Mesenchymal stem cell (in vitro differentiated cells and primary cell): ENCODE measurements at regions not wholly inside any gene's neighbourhood (a gene's known extent, or its start where the extent isn't known, plus 50 kb on each side); places are given as distances from the start of the nearest gene placed in this dataset.

Source experiments
- DNase-seq: peaks from one replicate; pipeline ENCODE4 v3.0.0-alpha.2; 2013
- H2AFZ ChIP-seq: one replicate; pipeline ENCODE4 v1.6.1; 2013; ENCODE audit warnings: low read depth, mild to moderate bottlenecking, control low read depth, inconsistent platforms, low read length, moderate library complexity
- H2AK5ac ChIP-seq: 2 replicates; pipeline ENCODE4 v1.6.1; 2013; ENCODE audit warnings: low read length, moderate library complexity, mild to moderate bottlenecking, inconsistent platforms; ENCODE audit not compliant: severe bottlenecking
- H2BK120ac ChIP-seq: one replicate; pipeline ENCODE4 v1.6.1; 2013; ENCODE audit warnings: low read depth, mild to moderate bottlenecking, inconsistent platforms, low read length, moderate library complexity
- H2BK12ac ChIP-seq, 2 experiments: one replicate each; pipeline ENCODE4 v1.6.1; 2013; ENCODE audit warnings: inconsistent platforms in 2 of 2, low read length in 2 of 2, mild to moderate bottlenecking in 2 of 2, moderate library complexity in 2 of 2, control low read depth in 1 of 2
- H2BK15ac ChIP-seq: one replicate; pipeline ENCODE4 v1.6.1; 2013; ENCODE audit warnings: mild to moderate bottlenecking, low read depth, inconsistent platforms; ENCODE audit not compliant: poor library complexity, severe bottlenecking
- H2BK5ac ChIP-seq: 2 replicates; pipeline ENCODE4 v1.6.1; 2013; ENCODE audit warnings: low read depth, mild to moderate bottlenecking, low read length, control low read depth, inconsistent platforms; ENCODE audit not compliant: poor library complexity, severe bottlenecking
- H3K14ac ChIP-seq, 2 experiments: one replicate each; pipeline ENCODE4 v1.6.1; 2013; ENCODE audit warnings: inconsistent platforms in 2 of 2, low read length in 2 of 2, control low read depth in 1 of 2, mild to moderate bottlenecking in 1 of 2, moderate library complexity in 1 of 2
- H3K18ac ChIP-seq, 2 experiments: one replicate each; pipeline ENCODE4 v1.6.1; 2013; ENCODE audit warnings: inconsistent platforms in 2 of 2, low read length in 2 of 2, control low read depth in 1 of 2, low read depth in 1 of 2, mild to moderate bottlenecking in 1 of 2
- H3K23ac ChIP-seq, 2 experiments: one replicate each; pipeline ENCODE4 v1.6.1; 2013; ENCODE audit warnings: inconsistent platforms in 2 of 2, low read length in 2 of 2, mild to moderate bottlenecking in 2 of 2, moderate library complexity in 2 of 2, control low read depth in 1 of 2
- H3K27ac ChIP-seq: 2 replicates; pipeline ENCODE4 v1.5.1; 2013; ENCODE audit warnings: mild to moderate bottlenecking, moderate library complexity, low read length, control low read depth, inconsistent platforms; ENCODE audit not compliant: poor library complexity, severe bottlenecking
- H3K27me3 ChIP-seq, 2 experiments: 2 replicates each; pipeline versions ENCODE4 v1.6.1 to v1.7.0; 2013; ENCODE audit warnings: low read length in 2 of 2, mild to moderate bottlenecking in 2 of 2, moderate library complexity in 2 of 2, control low read depth in 1 of 2, inconsistent platforms in 1 of 2; ENCODE audit not compliant: control insufficient read depth in 1 of 2, insufficient read depth in 1 of 2
- H3K36me3 ChIP-seq, 2 experiments: 2 replicates each; pipeline versions ENCODE4 v1.6.1 to v1.7.0; 2013; ENCODE audit warnings: low read length in 2 of 2, control low read depth in 1 of 2, inconsistent platforms in 1 of 2, low read depth in 1 of 2, mild to moderate bottlenecking in 1 of 2; ENCODE audit not compliant: insufficient read depth in 2 of 2, control insufficient read depth in 1 of 2
- H3K4ac ChIP-seq, 2 experiments: one replicate each; pipeline ENCODE4 v1.6.1; 2013; ENCODE audit warnings: inconsistent platforms in 2 of 2, low read length in 2 of 2, mild to moderate bottlenecking in 2 of 2, moderate library complexity in 2 of 2, control low read depth in 1 of 2, low read depth in 1 of 2
- H3K4me1 ChIP-seq: 2 replicates; pipeline ENCODE4 v1.6.1; 2013; ENCODE audit warnings: low read depth, low read length, control low read depth; ENCODE audit not compliant: control insufficient read depth, insufficient read depth
- H3K4me2 ChIP-seq: 2 replicates; pipeline ENCODE4 v1.6.1; 2013; ENCODE audit warnings: low read length, mild to moderate bottlenecking, inconsistent platforms; ENCODE audit not compliant: poor library complexity, severe bottlenecking
- H3K4me3 ChIP-seq, 2 experiments: 2 replicates each; pipeline versions ENCODE4 v1.5.1 to v1.7.0; 2013; ENCODE audit warnings: low read length in 2 of 2, mild to moderate bottlenecking in 2 of 2, control low read depth in 1 of 2, low read depth in 1 of 2; ENCODE audit not compliant: insufficient read depth in 1 of 2
- H3K79me1 ChIP-seq: replicated peaks from 2 replicates; pipeline ENCODE4 v1.6.1; 2013; ENCODE audit warnings: mild to moderate bottlenecking, control low read depth, low read length, inconsistent platforms; ENCODE audit not compliant: poor library complexity, severe bottlenecking
- H3K9ac ChIP-seq: 2 replicates; pipeline ENCODE4 v1.7.0; 2013; ENCODE audit warnings: mild to moderate bottlenecking, low read length, moderate library complexity
- H3K9me3 ChIP-seq: 2 replicates; pipeline ENCODE4 v1.7.0; 2013; ENCODE audit warnings: mild to moderate bottlenecking, low read length; ENCODE audit not compliant: control insufficient read depth
- H4K8ac ChIP-seq: one replicate; pipeline ENCODE4 v1.6.1; 2013; ENCODE audit warnings: inconsistent platforms, mild to moderate bottlenecking, low read length, moderate library complexity
- H4K91ac ChIP-seq: one replicate; pipeline ENCODE4 v1.6.1; 2013; ENCODE audit warnings: mild to moderate bottlenecking, low read length, inconsistent platforms
- WGBS: methylation state at CpG from one replicate; pipeline ENCODE4 v1.1.7; 2013; ENCODE audit warnings: mixed read lengths; 5-methylcytosine and 5-hydroxymethylcytosine counted together

DNA sequence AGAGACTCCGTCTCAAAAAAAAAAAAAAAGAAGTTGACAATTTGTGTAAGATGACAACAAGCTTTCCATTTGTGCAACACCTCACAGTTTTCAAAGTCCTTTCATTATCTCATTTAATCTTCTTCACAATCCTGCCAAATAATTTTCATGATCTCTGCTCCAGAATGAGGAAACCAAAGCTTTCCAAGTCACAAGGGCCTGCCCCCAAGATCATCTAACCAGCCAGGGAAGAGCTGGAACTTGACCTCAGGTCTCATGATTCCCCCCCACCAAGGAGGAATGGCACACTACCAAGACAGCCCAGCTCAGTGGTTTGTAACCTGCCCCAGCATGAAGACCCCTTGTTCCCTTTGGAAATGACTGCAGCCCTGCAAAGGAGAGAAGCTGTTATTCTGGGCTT is 74.0 kb upstream of the PIM1 start:
- Histone ChIP-seq H3K79me1 (no peaks in the 10 kb centered on the region), H3K9me3 (no peaks in the 10 kb centered on the region), H3K18ac (no peak overlapping the region), H4K91ac (no peak overlapping the region), H3K9ac (no peak overlapping the region), H2BK15ac (no peak overlapping the region), H3K4me2 (no peak overlapping the region), H3K23ac (no peak overlapping the region), H4K8ac (peak overlapping the region; percentile 73), H2BK12ac (no peak overlapping the region), H2AK5ac (no peak overlapping the region), H3K14ac (no peak overlapping the region), H2BK5ac (no peak overlapping the region), H3K27ac (no peak overlapping the region), H2AFZ (no peak overlapping the region), H3K36me3 (no peaks in the 10 kb centered on the region), H3K27me3 (no peaks in the 10 kb centered on the region), H2BK120ac (no peak overlapping the region), H3K4me3 (no peak overlapping the region), H3K4ac (no peak overlapping the region), H3K4me1 (peaks cover 1% of the 10 kb centered on the region)
- DNase-seq = no peak
- 100% methylated on average over 1 of the region's 1 CpG for WGBS

DNA sequence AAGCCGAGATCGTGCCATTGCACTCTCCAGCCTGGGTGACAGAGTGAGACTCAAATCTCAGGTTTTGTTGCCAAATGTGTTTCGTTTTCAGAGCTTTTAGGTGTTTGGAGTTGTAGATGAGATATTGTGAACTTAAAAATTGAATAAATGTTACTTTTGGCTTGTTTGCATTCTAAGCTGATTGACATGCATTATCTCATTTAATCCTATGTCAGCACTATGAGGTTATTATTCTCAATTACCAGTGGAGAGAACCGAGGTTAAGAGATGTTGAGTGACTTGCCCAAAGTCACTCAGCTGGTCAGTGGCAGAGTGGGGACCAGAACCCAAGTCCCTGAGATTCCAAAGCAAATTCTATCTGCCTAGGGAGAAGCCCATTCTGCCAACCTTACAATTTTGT is 72.6 kb upstream of the PIM1 start:
- Histone ChIP-seq H3K9me3 (no peaks in the 10 kb centered on the region), H3K4me3 (no peak overlapping the region), H2AK5ac (no peak overlapping the region), H4K8ac (no peak overlapping the region), H2BK5ac (no peak overlapping the region), H3K18ac (no peak overlapping the region), H3K23ac (no peak overlapping the region), H3K27me3 (no peaks in the 10 kb centered on the region), H3K4ac (no peak overlapping the region), H3K36me3 (no peaks in the 10 kb centered on the region), H4K91ac (no peak overlapping the region), H2AFZ (no peak overlapping the region), H2BK15ac (no peak overlapping the region), H3K9ac (no peak overlapping the region), H3K79me1 (no peaks in the 10 kb centered on the region), H3K14ac (no peak overlapping the region), H2BK120ac (no peak overlapping the region), H2BK12ac (no peak overlapping the region), H3K4me1 (peaks cover 6% of the 10 kb centered on the region), H3K4me2 (no peak overlapping the region), H3K27ac (no peak overlapping the region)
- 86% methylated on average over 4 of the region's 4 CpGs for whole genome bisulfite sequencing
- no peak for DNase-seq

DNA sequence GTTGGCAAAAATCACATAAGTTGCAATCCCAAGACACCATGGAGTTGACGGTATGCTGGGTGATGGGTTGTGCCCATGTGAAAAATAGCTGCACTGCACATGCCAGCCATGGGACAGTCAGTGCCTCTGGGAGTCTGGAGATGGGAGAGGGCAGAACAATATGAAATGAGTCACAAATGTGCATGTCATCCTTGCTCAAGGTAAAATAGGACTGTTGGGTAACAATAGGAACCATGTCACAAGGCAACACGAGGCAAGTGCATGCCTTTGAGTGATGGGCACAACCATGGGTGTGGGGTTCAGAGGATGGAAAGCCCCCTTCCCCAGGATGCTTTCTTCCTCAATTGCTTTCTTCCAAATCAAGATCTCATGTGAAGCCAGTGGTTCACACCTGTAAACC is 70.5 kb upstream of the PIM1 start:
- Histone ChIP-seq H3K27ac (no peak overlapping the region), H3K9ac (no peak overlapping the region), H3K4me2 (no peak overlapping the region), H2AFZ (no peak overlapping the region), H3K4me1 (peaks cover 21% of the 10 kb centered on the region), H3K27me3 (no peaks in the 10 kb centered on the region), H4K8ac (no peak overlapping the region), H4K91ac (no peak overlapping the region), H3K23ac (no peak overlapping the region), H3K4ac (peak overlapping the region in 1 of 2 experiments; percentile 47), H3K14ac (no peak overlapping the region), H3K4me3 (no peak overlapping the region), H2BK12ac (peak overlapping the region in 1 of 2 experiments; percentile 57), H3K18ac (peak overlapping the region in 1 of 2 experiments; percentile 6), H2BK120ac (no peak overlapping the region), H2BK15ac (no peak overlapping the region), H2AK5ac (no peak overlapping the region), H3K9me3 (no peaks in the 10 kb centered on the region), H2BK5ac (no peak overlapping the region), H3K36me3 (no peaks in the 10 kb centered on the region), H3K79me1 (no peaks in the 10 kb centered on the region)
- WGBS = 85% methylated on average over 2 of the region's 2 CpGs
- no peak for DNase-seq

DNA sequence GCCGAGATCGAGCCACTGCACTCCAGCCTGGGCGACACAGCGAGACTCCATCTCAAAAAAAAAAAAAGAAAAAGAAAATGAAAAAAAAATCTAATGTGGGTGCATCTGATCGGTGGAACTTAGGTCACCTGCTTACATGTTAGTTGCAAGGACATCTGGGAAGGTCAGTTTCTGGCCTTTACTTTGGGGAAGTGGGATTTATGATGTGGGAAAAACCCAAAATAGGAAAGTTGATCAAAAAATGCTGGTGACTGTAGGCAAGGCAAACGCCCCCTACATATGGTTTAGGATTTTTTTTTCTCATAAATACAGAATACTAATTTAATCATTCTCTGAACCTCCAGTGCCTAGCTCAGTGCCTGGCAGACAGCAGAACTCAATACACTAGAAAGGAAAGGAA is 69.2 kb upstream of the PIM1 start:
- Histone ChIP-seq H3K4me1 (peaks cover 22% of the 10 kb centered on the region), H4K8ac (no peak overlapping the region), H3K79me1 (no peaks in the 10 kb centered on the region), H2BK15ac (no peak overlapping the region), H2AFZ (no peak overlapping the region), H3K36me3 (no peaks in the 10 kb centered on the region), H3K27ac (no peak overlapping the region), H3K27me3 (no peaks in the 10 kb centered on the region), H3K23ac (no peak overlapping the region), H3K4me3 (no peak overlapping the region), H3K9me3 (no peaks in the 10 kb centered on the region), H4K91ac (no peak overlapping the region), H3K14ac (no peak overlapping the region), H3K9ac (no peak overlapping the region), H3K4me2 (no peak overlapping the region), H2BK120ac (no peak overlapping the region), H3K4ac (no peak overlapping the region), H2AK5ac (no peak overlapping the region), H2BK12ac (peak overlapping the region; percentile 45 to 49), H2BK5ac (no peak overlapping the region), H3K18ac (no peak overlapping the region)
- DNase-seq = no peak
- 95% methylated on average over 6 of the region's 6 CpGs for WGBS
